IgD-negative memory B cell (primary cell): ENCODE measurements at regions not wholly inside any gene's neighbourhood (a gene's known extent, or its start where the extent isn't known, plus 50 kb on each side); places are given as distances from the start of the nearest gene placed in this dataset.

Experiments used
- H3K27ac Mint-ChIP-seq, 3 donors: one replicate each; pipeline ENCODE4 v1.8.0; 2020 to 2022; ENCODE audit warnings: mild to moderate bottlenecking in 3 of 3, mixed read lengths in 3 of 3, moderate library complexity in 1 of 3
- H3K27me3 Mint-ChIP-seq: one replicate; pipeline ENCODE4 v1.8.0; 2021; ENCODE audit warnings: mixed read lengths
- H3K36me3 Mint-ChIP-seq: one replicate; pipeline ENCODE4 v1.8.0; 2020; ENCODE audit warnings: mild to moderate bottlenecking, mixed read lengths
- H3K4me1 Mint-ChIP-seq, 3 donors: one replicate each; pipeline ENCODE4 v1.8.0; 2020 to 2022; ENCODE audit warnings: mixed read lengths in 3 of 3, mild to moderate bottlenecking in 1 of 3
- H3K4me3 Mint-ChIP-seq, 4 donors: one replicate each; pipeline ENCODE4 v1.8.0; 2020 to 2022; ENCODE audit warnings: mild to moderate bottlenecking in 4 of 4, mixed read lengths in 4 of 4, moderate library complexity in 3 of 4
- H3K9me3 Mint-ChIP-seq, 3 donors: one replicate each; pipeline ENCODE4 v1.8.0; 2020 to 2021; ENCODE audit warnings: mixed read lengths in 3 of 3, mild to moderate bottlenecking in 1 of 3

DNA sequence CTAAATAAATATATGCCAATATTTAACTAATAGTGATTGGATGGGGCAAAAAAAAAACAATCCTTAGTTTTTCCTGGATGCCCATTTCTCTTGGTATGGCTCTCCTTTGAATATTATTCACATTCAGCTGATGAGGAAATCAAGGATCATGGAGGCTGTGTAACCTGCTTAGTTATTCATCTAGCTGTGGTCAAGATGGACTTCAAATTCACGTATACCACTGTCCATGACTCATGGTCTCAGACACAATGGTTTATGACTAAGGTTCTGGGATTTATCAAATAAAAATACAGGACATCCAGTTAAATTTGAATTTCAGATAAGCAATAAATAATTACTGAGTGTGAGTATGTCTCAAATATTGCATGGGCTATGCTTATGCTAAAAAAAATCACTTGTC is 191.5 kb upstream of the CELF2 start:
- Mint-ChIP-seq H3K27ac (no peak overlapping the region), H3K36me3 (no peaks in the 10 kb centered on the region), H3K27me3 (peaks cover 3% of the 10 kb centered on the region), H3K4me1 (no peaks in the 10 kb centered on the region), H3K9me3 (no peaks in the 10 kb centered on the region), H3K4me3 (no peak overlapping the region)

DNA sequence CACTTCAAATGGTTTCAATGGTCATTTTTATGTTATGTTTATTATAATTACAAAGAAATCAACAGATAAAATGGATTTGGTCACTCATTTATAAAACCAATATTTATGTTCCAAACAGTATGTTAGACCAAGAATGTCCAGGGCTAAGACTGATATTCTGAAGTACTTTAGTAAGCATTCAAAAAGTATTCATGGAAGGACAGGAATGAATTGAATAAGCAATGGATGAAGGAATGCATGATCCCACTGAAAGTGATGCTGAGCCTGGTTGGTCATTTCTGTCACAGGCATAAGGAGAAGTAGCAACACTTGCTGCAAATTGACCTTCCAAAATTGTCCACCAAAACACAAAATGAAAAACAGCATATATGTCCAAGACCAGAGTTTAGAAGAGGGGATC is 189.0 kb upstream of the CELF2 start:
- Mint-ChIP-seq H3K4me3 (no peak overlapping the region), H3K27ac (no peak overlapping the region), H3K9me3 (peaks cover 0 to 4% (median 0%) of the 10 kb centered on the region in 3 donors), H3K4me1 (no peaks in the 10 kb centered on the region), H3K27me3 (peaks cover 1% of the 10 kb centered on the region), H3K36me3 (no peaks in the 10 kb centered on the region)

DNA sequence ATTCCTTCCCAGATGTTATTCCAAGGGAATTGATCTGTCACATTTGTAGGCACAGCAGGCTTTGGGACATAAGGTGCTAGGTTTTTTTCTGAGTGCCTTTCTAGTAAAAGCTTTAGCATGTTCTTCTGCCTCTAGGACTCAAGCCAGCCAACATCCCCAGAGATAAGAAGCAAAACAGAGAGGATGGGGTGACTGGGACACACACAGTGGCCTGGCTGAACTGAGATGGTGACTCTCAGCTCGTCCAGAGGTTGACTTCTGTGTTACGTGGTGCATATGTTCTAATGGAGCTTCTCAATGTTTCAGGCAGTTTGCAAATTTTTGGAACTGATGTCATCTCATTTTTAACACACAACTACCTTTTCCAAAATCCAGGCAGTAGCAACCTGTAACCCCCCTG is 188.1 kb upstream of the CELF2 start:
- Mint-ChIP-seq H3K27ac (no peak overlapping the region), H3K4me3 (no peak overlapping the region), H3K9me3 (peaks cover 3 to 10% (median 4%) of the 10 kb centered on the region in 3 donors), H3K27me3 (peaks cover 1% of the 10 kb centered on the region), H3K36me3 (no peaks in the 10 kb centered on the region), H3K4me1 (no peaks in the 10 kb centered on the region)

DNA sequence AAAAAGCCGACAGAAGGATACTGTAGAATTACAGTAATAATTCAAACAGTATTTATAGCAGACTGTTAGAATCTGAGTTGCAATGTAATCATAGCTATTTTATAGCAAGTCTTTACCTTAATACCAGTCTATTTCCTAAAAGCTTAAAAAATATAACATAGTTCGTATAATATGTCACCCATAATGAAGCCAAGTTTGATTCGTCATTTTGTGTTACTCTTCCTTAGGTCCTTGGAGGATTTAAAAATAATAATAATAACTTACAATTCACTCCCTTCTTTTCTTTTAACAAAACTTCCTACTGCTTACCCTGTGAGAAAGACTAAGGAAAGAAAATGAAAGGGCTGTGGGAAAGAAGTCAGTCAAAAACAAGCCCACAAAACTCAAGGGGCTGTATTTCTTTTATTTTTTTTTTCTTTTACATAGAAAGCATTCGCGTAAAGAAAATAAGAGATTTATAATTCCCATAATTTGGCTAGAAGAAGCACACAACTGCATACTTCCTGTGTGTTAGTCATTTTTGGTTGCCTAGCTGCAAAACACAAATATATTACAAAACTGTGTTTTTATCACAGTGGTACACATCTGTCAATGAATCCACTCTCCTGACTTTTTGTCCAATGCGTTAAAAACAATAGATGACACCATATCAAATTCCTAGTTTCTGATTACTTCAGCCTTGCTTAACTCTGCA is 187.2 kb upstream of the CELF2 start:
- no peak overlapping the region for H3K4me3 Mint-ChIP-seq
- H3K36me3 Mint-ChIP-seq = peaks cover 2% of the 10 kb centered on the region
- H3K27ac Mint-ChIP-seq = no peak overlapping the region
- H3K27me3 Mint-ChIP-seq = peaks cover 1% of the 10 kb centered on the region
- H3K9me3 Mint-ChIP-seq = peaks cover 3 to 10% (median 4%) of the 10 kb centered on the region in 3 donors
- H3K4me1 Mint-ChIP-seq = no peaks in the 10 kb centered on the region

DNA sequence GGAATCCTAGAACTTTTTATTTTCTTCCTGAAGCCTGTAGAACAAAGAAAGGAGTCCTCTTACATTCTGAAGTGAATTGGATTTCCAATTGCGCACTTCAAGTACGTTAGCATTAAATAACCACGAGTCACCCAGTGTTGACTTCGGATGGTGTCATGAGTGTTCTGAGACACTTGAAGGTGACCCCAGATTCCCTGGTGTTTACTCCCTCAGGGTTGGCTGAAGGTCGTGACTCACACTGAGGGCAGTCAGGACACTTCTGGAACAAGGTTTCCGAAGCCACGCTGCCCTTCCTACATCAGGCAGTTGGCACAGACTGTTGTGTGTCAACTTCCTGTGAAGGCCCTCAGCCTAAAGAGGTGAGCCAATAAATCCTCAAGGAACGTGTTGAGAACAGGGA is 186.6 kb upstream of the CELF2 start:
- H3K36me3 Mint-ChIP-seq = peaks cover 2% of the 10 kb centered on the region
- H3K9me3 Mint-ChIP-seq = peaks cover 4 to 10% (median 5%) of the 10 kb centered on the region in 3 donors
- no peak overlapping the region for H3K27ac Mint-ChIP-seq
- H3K4me1 Mint-ChIP-seq = no peaks in the 10 kb centered on the region
- H3K4me3 Mint-ChIP-seq = no peak overlapping the region
- peaks cover 1% of the 10 kb centered on the region for H3K27me3 Mint-ChIP-seq

DNA sequence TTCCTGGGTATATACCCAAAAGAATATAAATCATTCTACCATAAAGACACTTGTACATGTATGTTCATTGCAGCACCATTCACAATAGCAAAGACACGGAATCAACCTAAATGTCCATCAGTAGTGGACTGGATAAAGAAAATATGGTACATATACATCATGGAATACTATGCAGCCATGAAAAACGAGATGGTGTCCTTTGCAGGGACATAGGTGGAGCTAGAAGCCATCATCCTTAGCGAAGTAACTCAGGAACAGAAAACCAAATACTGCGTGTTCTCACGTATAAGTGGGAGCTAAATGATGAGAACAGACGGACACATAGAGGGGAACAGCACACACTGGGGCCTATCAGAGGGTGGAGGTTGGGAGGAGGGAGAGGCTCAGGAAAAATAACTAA is 183.7 kb upstream of the CELF2 start:
- Mint-ChIP-seq H3K27me3 (peaks cover 3% of the 10 kb centered on the region), H3K4me1 (no peaks in the 10 kb centered on the region), H3K36me3 (peaks cover 2% of the 10 kb centered on the region), H3K4me3 (no peak overlapping the region), H3K27ac (no peak overlapping the region), H3K9me3 (peaks cover 4 to 14% (median 6%) of the 10 kb centered on the region in 3 donors)

DNA sequence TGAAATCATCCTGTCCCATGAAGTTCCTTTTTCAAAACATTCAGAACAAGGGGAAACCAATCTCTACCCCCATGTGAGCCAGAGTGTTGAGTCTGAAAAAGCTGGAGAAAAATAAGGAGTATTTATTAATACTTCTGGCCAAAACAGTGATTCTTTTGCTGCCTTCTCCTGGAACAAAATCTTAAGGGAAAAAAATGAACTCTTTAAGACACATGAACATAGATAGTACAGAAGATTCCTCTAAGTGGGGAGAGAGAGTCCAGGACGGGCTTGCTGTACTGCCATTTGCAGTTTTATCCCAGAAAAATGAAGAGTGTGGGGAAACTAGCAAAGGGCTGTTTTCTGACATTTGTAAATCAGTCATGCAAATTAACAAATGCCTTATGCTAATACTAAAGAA is 173.4 kb upstream of the CELF2 start:
- Mint-ChIP-seq H3K27me3 (peaks cover 4% of the 10 kb centered on the region), H3K36me3 (no peaks in the 10 kb centered on the region), H3K27ac (no peak overlapping the region), H3K9me3 (peaks cover 0 to 10% (median 1%) of the 10 kb centered on the region in 3 donors), H3K4me3 (no peak overlapping the region), H3K4me1 (no peaks in the 10 kb centered on the region)

DNA sequence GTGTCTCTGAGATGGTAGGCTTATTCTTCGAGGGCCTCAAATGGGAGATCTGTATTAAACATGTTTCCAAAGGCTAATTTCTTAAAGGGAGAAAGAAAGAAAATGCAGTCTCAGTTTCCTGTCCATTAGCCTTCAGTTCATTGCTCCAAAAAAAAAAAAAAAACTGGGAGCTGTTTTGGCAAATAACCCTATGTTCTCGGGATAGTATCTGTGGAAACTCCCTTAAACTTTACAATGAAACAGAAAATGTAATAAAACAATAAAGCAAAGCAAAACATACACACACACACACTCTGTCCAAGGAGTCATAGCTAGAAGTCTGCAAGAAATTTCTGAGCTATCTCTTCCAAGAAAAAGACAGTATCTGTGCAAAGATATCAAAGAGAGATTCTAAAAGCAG is 172.5 kb upstream of the CELF2 start:
- no peaks in the 10 kb centered on the region for H3K4me1 Mint-ChIP-seq

DNA sequence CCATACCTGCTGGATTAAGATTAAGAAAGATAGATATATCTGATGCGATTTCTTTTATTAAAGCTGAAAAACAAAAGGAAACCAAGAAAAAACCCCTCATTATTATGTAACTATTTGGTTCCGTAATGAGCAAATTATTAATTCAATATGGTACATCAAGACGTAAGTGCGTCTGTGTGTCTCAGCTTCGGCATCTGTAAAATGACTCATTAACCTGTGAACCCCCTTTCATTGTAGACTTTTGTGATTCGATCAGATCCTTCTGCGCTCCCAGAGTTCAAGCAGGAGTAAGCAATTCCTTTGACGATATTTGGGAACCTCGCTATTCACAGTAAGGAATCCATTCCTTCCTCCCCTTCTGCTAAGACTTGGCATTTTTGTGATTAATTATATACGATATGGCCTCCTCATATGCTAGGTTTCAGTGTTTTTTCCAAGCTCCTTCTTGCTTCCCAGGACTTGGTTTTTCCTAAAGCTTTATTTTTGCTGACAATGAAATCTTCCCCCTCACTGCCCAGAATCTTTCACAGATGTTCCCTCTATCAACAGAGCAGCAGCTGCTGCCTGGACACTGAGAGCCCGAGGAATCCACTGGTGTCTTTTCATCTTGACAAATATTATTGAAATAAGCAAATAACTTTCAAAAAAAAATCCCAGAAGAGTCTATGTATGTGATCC is 171.7 kb upstream of the CELF2 start:
- Mint-ChIP-seq H3K4me3 (no peak overlapping the region), H3K27me3 (peaks cover 8% of the 10 kb centered on the region), H3K4me1 (no peaks in the 10 kb centered on the region), H3K9me3 (no peaks in the 10 kb centered on the region), H3K36me3 (no peaks in the 10 kb centered on the region), H3K27ac (no peak overlapping the region)

More for the DNA sequence above, 172.5 kb upstream of the CELF2 start:
- no peak overlapping the region for H3K27ac Mint-ChIP-seq
- H3K36me3 Mint-ChIP-seq = no peaks in the 10 kb centered on the region
- H3K9me3 Mint-ChIP-seq = peaks cover 0 to under 1% (median 0%) of the 10 kb centered on the region in 3 donors
- peaks cover 4% of the 10 kb centered on the region for H3K27me3 Mint-ChIP-seq
- H3K4me3 Mint-ChIP-seq = no peak overlapping the region

DNA sequence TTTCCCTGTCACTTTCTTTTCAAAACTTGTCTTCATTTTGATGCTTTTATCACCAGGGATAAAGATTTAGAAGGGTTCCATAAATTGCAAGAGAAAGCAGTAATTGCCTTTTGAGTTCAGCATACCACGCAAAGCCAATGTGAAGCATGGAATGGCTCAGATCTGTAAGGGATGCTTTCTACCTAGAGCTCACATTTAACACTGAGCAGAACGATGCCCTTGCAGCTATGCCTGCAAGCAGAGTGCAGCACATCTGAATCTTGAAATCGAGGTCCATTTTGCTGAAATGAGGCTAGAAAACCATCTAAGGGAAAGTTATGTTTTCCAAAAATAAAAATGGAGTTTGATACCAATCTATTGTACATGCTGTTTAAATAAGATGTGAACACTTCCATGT is 171.2 kb upstream of the CELF2 start:
- H3K27me3 Mint-ChIP-seq = peaks cover 13% of the 10 kb centered on the region
- H3K36me3 Mint-ChIP-seq = no peaks in the 10 kb centered on the region
- no peak overlapping the region for H3K4me3 Mint-ChIP-seq
- no peak overlapping the region for H3K27ac Mint-ChIP-seq
- H3K9me3 Mint-ChIP-seq = no peaks in the 10 kb centered on the region
- no peaks in the 10 kb centered on the region for H3K4me1 Mint-ChIP-seq

DNA sequence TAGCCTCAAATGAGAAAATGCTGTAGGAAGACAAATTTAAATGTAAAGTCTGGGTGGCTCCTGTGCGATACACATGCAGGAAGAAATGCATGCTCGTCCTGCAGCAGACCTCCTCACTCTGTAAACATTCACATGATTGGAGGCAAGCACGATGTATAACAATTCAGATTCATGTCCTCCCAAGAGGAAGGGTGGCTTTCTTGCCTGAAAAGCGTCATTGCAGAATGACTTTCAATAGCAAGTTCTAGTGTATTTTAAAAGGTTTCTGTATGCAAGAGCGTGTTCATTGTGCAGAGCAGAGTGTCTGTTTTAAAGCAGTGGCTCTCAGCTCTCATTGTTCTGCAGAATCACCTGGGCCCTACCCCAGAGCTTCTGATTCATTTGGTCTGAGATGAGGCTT is 170.3 kb upstream of the CELF2 start:
- no peaks in the 10 kb centered on the region for H3K36me3 Mint-ChIP-seq
- no peaks in the 10 kb centered on the region for H3K4me1 Mint-ChIP-seq
- no peak overlapping the region for H3K4me3 Mint-ChIP-seq
- no peak overlapping the region for H3K27ac Mint-ChIP-seq
- peaks cover 15% of the 10 kb centered on the region for H3K27me3 Mint-ChIP-seq
- H3K9me3 Mint-ChIP-seq = no peaks in the 10 kb centered on the region

DNA sequence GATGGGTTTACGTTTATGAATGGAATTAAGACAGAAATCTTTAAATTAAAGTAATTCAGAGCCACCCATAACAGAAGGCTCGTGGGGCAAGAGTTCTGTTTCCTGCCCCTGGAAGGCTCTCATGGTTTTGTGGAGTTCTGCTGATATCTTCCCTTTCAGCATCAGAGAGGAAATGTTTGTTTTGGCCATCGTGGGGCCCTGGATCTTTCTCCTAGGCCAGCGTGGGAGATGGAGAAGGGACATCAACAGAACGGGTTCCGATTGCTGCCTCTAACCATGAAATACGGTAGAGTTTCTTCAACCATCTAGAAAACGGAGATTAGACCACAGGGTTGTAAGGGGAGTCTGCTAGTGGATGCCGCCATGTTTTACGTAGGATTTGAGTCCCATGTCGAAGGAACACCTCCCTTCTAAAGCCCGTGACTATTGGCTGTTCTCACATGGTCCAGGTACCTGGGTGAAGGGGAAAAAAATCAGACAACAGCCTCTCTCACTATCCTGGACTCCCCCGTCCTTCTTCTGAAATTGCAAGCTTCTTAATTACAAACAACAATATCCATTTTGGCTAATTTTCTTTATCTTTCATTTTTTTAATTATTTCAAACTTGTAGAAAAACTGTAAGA is 169.1 kb upstream of the CELF2 start:
- no peaks in the 10 kb centered on the region for H3K4me1 Mint-ChIP-seq
- H3K27ac Mint-ChIP-seq = no peak overlapping the region
- H3K9me3 Mint-ChIP-seq = no peaks in the 10 kb centered on the region
- peaks cover 18% of the 10 kb centered on the region for H3K27me3 Mint-ChIP-seq
- H3K4me3 Mint-ChIP-seq = no peak overlapping the region
- no peaks in the 10 kb centered on the region for H3K36me3 Mint-ChIP-seq

DNA sequence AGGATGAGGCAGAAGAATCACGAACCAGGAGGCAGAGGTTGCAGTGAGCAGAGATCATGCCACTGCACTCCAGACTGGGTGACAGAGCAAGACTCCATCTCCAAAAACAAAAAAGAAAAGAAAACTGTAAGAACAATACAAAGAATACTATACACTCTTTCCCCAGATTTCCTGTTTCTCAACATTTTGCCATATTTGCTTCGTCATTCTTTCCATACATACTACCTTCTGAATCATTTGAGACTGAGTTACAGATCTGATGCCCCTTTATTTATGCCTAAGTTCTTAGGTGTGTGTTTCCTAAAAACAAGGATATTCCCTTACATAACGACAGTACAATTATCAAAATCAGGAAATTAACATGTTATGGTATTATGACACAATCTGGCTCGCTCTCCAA is 168.4 kb upstream of the CELF2 start:
- Mint-ChIP-seq H3K27me3 (peaks cover 17% of the 10 kb centered on the region), H3K36me3 (no peaks in the 10 kb centered on the region), H3K4me3 (no peak overlapping the region), H3K27ac (no peak overlapping the region), H3K4me1 (no peaks in the 10 kb centered on the region), H3K9me3 (no peaks in the 10 kb centered on the region)

DNA sequence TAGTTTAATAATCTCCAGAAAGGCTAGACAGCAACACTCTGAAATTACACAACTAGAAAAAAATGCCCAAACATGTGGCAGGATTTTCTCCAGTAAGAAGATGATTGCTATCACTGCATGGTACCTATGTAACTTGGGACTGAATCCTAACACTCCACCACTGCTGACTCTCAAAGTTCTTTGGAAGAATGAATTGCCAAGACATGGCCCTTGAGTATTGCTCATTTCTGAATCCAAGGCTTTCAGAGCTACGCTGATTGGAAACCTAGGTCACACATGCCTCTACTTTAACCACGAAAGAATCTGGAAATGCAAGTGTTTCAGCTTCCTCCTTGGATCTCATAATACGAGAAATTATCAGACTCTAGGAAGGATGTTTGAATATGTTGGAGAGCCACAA is 167.5 kb upstream of the CELF2 start:
- Mint-ChIP-seq H3K4me1 (peaks cover 0 to 5% (median 3%) of the 10 kb centered on the region in 3 donors), H3K4me3 (no peak overlapping the region), H3K36me3 (no peaks in the 10 kb centered on the region), H3K27ac (no peak overlapping the region), H3K9me3 (no peaks in the 10 kb centered on the region), H3K27me3 (peaks cover 15% of the 10 kb centered on the region)

DNA sequence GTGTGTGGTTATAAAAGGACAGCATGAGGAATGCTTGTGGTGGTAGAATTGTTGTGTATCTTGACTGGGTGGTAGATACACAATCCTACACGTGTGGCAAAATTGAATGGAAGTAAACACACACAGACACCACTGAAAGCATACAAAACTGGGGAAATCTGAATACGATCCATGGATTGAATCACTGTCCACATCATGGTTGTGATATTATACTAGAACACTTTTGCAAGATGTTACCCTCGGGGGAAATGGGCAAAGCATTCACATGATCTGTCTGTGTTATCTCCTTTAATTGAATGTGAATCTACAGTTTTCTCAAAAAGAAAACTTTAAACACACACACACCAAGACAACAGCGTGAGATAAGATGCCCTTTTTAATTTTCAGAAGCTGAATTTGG is 165.2 kb upstream of the CELF2 start:
- no peaks in the 10 kb centered on the region for H3K9me3 Mint-ChIP-seq
- H3K36me3 Mint-ChIP-seq = no peaks in the 10 kb centered on the region
- H3K4me3 Mint-ChIP-seq = no peak overlapping the region
- H3K27me3 Mint-ChIP-seq = peaks cover 15% of the 10 kb centered on the region
- no peak overlapping the region for H3K27ac Mint-ChIP-seq
- peaks cover 0 to 6% (median 4%) of the 10 kb centered on the region in 3 donors for H3K4me1 Mint-ChIP-seq

DNA sequence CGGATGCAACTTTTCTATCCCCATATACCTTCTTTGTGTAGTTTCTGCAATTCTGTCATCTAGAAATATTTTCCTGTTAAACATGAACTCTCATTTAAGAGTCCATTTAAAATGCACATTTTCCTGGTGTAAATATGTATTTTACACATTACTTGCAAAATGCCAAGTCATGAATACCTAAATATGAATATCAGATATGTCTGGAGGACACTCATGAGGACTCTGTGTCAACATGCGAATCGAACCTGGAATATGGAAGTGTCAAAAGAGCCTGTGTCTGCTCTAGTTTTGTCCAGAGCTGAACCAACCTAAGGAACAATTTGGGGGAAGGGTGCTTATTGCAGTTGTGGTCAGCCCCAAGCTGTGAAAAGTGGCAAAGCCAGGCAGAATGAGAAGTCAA is 163.7 kb upstream of the CELF2 start:
- H3K4me1 Mint-ChIP-seq = peaks cover 0 to 6% (median 4%) of the 10 kb centered on the region in 3 donors
- no peak overlapping the region for H3K27ac Mint-ChIP-seq
- H3K27me3 Mint-ChIP-seq = peaks cover 15% of the 10 kb centered on the region
- H3K4me3 Mint-ChIP-seq = no peak overlapping the region
- no peaks in the 10 kb centered on the region for H3K9me3 Mint-ChIP-seq
- no peaks in the 10 kb centered on the region for H3K36me3 Mint-ChIP-seq
